Neutrophil (primary cell): ENCODE measurements at regions not wholly inside any gene's neighbourhood (a gene's known extent, or its start where the extent isn't known, plus 50 kb on each side); places are given as distances from the start of the nearest gene placed in this dataset.

Experiments used
- H3K27ac ChIP-seq: fragments of 200-600 bp; sonication (generic); 2 replicates; pipeline ENCODE4 v1.5.1; 2016; ENCODE audit warnings: mild to moderate bottlenecking, moderate library complexity
- H3K27me3 ChIP-seq: fragments of 200-600 bp; sonication (generic); 2 replicates; pipeline ENCODE4 v1.6.0; 2016; ENCODE audit warnings: mild to moderate bottlenecking
- H3K36me3 ChIP-seq: fragments of 200-600 bp; sonication (generic); 2 replicates; pipeline ENCODE4 v1.5.1; 2017
- H3K4me1 ChIP-seq, 2 experiments: fragments of 200-600 bp in 1 of 2; sonication (generic) in 1 of 2; 1 replicate in 1 of 2; 2 replicates in 1 of 2; pipeline versions ENCODE4 v1.5.1 to v1.6.1; 2013 to 2016; ENCODE audit warnings: low read depth in 1 of 2, low read length in 1 of 2, mild to moderate bottlenecking in 1 of 2, moderate library complexity in 1 of 2; ENCODE audit not compliant: control insufficient read depth in 1 of 2, insufficient read depth in 1 of 2
- H3K4me3 ChIP-seq, 2 experiments: fragments of 200-600 bp in 1 of 2; sonication (generic) in 1 of 2; 1 replicate in 1 of 2; 2 replicates in 1 of 2; pipeline ENCODE4 v1.5.1; 2013 to 2016; ENCODE audit warnings: low read depth in 1 of 2, low read length in 1 of 2, mild to moderate bottlenecking in 1 of 2, moderate library complexity in 1 of 2
- H3K9me3 ChIP-seq: fragments of 200-600 bp; sonication (generic); 2 replicates; pipeline ENCODE4 v1.5.1; 2016
- TF ChIP-seq, protein P1 (sequence below): fragments of 200-600 bp; sonication (generic); IDR thresholded peaks from 2 replicates; pipeline ENCODE4 v1.5.1; 2016; ENCODE audit warnings: antibody characterized with exemption

GRCh38 chr9:129557192-129558036 is 63.5 kb downstream of the C9orf50 start:
- no peaks in the 10 kb centered on the region for H3K9me3 ChIP-seq

DNA sequence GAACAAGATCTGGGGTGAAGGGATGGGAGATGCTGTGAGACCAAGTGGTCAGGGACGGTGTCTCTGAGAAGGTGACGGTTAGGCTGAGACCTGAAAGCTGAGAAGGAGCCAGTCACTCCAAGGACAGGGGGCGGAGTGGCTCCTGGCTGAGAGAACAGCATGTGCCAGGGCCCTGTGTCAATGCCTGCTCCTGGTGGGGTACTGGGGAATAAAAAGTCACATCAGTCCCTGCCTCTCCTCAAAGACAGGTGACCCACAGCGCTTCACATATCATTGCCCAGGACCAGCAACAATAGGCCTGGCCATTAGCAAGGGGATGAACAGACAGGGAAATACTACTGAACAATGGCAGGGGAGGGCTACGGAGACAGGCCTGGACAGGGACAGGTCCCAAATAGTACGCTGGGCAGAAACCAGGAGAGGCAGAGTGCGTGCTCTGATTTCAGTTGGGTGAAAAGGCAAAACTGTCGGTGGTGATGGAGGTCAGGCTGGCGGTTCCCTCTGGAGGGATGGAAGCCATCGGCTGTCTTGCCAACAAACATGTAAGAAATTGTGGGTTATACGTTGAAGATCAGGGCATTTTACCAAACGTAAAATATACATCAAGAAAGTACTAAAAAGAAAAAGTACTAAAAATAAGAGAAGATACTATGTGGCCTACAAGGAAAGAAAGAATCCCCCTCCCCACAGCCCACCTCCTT is 64.3 kb downstream of the C9orf50 start:
- Histone ChIP-seq H3K36me3 (no peaks in the 10 kb centered on the region), H3K4me3 (no peak overlapping the region), H3K4me1 (peaks cover 31 to 35% of the 10 kb centered on the region in 2 experiments), H3K27me3 (peaks cover 2% of the 10 kb centered on the region), H3K9me3 (no peaks in the 10 kb centered on the region), H3K27ac (no peak overlapping the region)
- TF ChIP-seq, protein P1, sequence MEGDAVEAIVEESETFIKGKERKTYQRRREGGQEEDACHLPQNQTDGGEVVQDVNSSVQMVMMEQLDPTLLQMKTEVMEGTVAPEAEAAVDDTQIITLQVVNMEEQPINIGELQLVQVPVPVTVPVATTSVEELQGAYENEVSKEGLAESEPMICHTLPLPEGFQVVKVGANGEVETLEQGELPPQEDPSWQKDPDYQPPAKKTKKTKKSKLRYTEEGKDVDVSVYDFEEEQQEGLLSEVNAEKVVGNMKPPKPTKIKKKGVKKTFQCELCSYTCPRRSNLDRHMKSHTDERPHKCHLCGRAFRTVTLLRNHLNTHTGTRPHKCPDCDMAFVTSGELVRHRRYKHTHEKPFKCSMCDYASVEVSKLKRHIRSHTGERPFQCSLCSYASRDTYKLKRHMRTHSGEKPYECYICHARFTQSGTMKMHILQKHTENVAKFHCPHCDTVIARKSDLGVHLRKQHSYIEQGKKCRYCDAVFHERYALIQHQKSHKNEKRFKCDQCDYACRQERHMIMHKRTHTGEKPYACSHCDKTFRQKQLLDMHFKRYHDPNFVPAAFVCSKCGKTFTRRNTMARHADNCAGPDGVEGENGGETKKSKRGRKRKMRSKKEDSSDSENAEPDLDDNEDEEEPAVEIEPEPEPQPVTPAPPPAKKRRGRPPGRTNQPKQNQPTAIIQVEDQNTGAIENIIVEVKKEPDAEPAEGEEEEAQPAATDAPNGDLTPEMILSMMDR = no peak

More at GRCh38 chr9:129557192-129558036, 63.5 kb downstream of the C9orf50 start:
- H3K4me1 ChIP-seq = peaks cover 31 to 35% of the 10 kb centered on the region in 2 experiments
- H3K36me3 ChIP-seq = no peaks in the 10 kb centered on the region
- no peak overlapping the region for H3K4me3 ChIP-seq
- H3K27ac ChIP-seq = no peak overlapping the region
- TF ChIP-seq, protein P1 = no peak
- H3K27me3 ChIP-seq = no peaks in the 10 kb centered on the region

- Histone ChIP-seq H3K4me3 (no peak overlapping the region), H3K36me3 (no peaks in the 10 kb centered on the region), H3K27me3 (peaks cover 12% of the 10 kb centered on the region), H3K4me1 (peaks cover 31 to 35% of the 10 kb centered on the region in 2 experiments), H3K27ac (no peak overlapping the region), H3K9me3 (no peaks in the 10 kb centered on the region)
- TF ChIP-seq, protein P1 = no peak
These were observed 65.2 kb downstream of the C9orf50 start for GRCh38 chr9:129555512-129556215.

DNA sequence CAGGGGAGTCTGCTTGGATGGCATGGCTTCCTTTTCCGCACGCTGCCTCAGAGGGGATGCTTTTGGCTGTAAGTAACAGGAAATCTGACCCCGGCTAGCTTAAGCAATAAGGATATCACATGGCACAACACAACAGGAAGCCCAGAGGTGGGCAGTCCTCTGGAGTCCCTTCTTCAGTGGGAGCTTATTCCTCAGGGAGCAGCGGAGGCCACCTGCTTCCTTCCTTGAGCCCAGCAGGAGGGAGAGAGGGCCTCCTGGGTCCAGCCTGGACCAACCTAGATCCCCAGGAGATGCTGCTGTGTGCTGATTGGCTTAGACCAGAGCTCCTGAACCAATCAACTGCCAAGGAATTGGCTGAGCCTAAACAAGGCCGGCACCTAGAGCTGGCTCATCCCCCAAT is 66.3 kb downstream of the C9orf50 start:
- Histone ChIP-seq H3K9me3 (no peaks in the 10 kb centered on the region), H3K27ac (no peak overlapping the region), H3K4me3 (no peak overlapping the region), H3K27me3 (peaks cover 22% of the 10 kb centered on the region), H3K36me3 (no peaks in the 10 kb centered on the region), H3K4me1 (peaks cover 36 to 39% of the 10 kb centered on the region in 2 experiments)
- TF ChIP-seq, protein P1 = no peak

DNA sequence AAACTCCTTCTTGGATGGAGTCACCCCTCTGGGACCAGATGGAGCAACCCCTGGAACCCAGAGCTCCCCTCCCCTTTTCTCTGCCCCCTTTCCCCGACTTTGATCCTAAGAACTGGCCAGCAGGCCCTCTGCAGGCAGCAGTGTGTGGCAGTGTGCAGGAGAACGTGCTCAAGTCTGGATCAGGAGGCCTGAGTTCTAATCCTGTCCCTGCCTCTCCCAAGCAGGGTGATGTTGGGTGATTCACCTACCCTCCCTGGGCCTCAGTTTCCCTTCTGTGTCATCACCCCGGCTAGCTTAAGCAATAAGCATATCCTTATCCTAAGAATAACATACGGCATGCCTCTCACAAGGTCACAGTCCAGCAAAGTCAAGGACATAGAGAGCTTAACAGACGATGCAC is 67.6 kb downstream of the C9orf50 start:
- no peaks in the 10 kb centered on the region for H3K36me3 ChIP-seq
- TF ChIP-seq, protein P1 = no peak
- peaks cover 33 to 35% of the 10 kb centered on the region in 2 experiments for H3K4me1 ChIP-seq
- H3K27ac ChIP-seq = no peak overlapping the region
- peaks cover 35% of the 10 kb centered on the region for H3K27me3 ChIP-seq
- H3K9me3 ChIP-seq = no peaks in the 10 kb centered on the region
- no peak overlapping the region for H3K4me3 ChIP-seq
